Neural crest cell (in vitro differentiated cells): ENCODE measurements at regions not wholly inside any gene's neighbourhood (a gene's known extent, or its start where the extent isn't known, plus 50 kb on each side); places are given as distances from the start of the nearest gene placed in this dataset.

ENCODE experiments used
- DNase-seq: peaks from one replicate; pipeline ENCODE4 v3.0.0; 2021; ENCODE audit warnings: low read depth, mixed read lengths, low spot score
- H3K27ac Mint-ChIP-seq: one replicate; pipeline ENCODE4 v1.8.0; 2021; ENCODE audit warnings: mild to moderate bottlenecking, mixed read lengths; ENCODE audit not compliant: unreplicated experiment
- H3K27me3 Mint-ChIP-seq: 2 replicates; pipeline ENCODE4 v1.8.0; 2021; ENCODE audit warnings: low read depth, mild to moderate bottlenecking, mixed read lengths
- H3K36me3 Mint-ChIP-seq: 2 replicates; pipeline ENCODE4 v1.8.0; 2021; ENCODE audit warnings: low read depth, mild to moderate bottlenecking, mixed read lengths
- H3K4me1 Mint-ChIP-seq: 2 replicates; pipeline ENCODE4 v1.8.0; 2021; ENCODE audit warnings: mixed read lengths
- H3K4me3 Mint-ChIP-seq: one replicate; pipeline ENCODE4 v1.8.0; 2021; ENCODE audit warnings: mild to moderate bottlenecking, mixed read lengths
- H3K9me3 Mint-ChIP-seq: 2 replicates; pipeline ENCODE4 v1.8.0; 2021; ENCODE audit warnings: mixed read lengths
- CTCF ChIP-seq: fragments of 200-600 bp; sonication (generic); conservative IDR thresholded peaks from 2 replicates; pipeline ENCODE4 v1.5.0; 2021; ENCODE audit warnings: antibody characterized with exemption, mild to moderate bottlenecking

- no peak for DNase-seq
- TF ChIP-seq CTCF, result no peak
- no peaks in the 10 kb centered on the region for H3K4me1 Mint-ChIP-seq
- no peak overlapping the region for H3K27ac Mint-ChIP-seq
- no peaks in the 10 kb centered on the region for H3K9me3 Mint-ChIP-seq
- H3K4me3 Mint-ChIP-seq, result no peak overlapping the region
- no peaks in the 10 kb centered on the region for H3K27me3 Mint-ChIP-seq
- H3K36me3 Mint-ChIP-seq, result no peaks in the 10 kb centered on the region
These were observed 414.2 kb downstream of the TAF11L14 start for GRCh38 chr5:18048449-18048848.

- H3K9me3 Mint-ChIP-seq, result no peaks in the 10 kb centered on the region
- H3K4me1 Mint-ChIP-seq, result no peaks in the 10 kb centered on the region
- DNase-seq, result no peak
- no peak overlapping the region for H3K27ac Mint-ChIP-seq
- H3K36me3 Mint-ChIP-seq, result no peaks in the 10 kb centered on the region
- no peaks in the 10 kb centered on the region for H3K27me3 Mint-ChIP-seq
- H3K4me3 Mint-ChIP-seq, result no peak overlapping the region
- no peak for TF ChIP-seq CTCF
These were observed 416.1 kb downstream of the TAF11L14 start for GRCh38 chr5:18050345-18050744.

GRCh38 chr5:18050776-18051175 is 416.5 kb downstream of the TAF11L14 start:
- no peaks in the 10 kb centered on the region for H3K27me3 Mint-ChIP-seq
- H3K9me3 Mint-ChIP-seq, result no peaks in the 10 kb centered on the region
- H3K4me3 Mint-ChIP-seq, result no peak overlapping the region
- H3K4me1 Mint-ChIP-seq, result no peaks in the 10 kb centered on the region
- no peak for TF ChIP-seq CTCF
- H3K36me3 Mint-ChIP-seq, result no peaks in the 10 kb centered on the region
- no peak overlapping the region for H3K27ac Mint-ChIP-seq
- DNase-seq, result no peak

- no peak for TF ChIP-seq CTCF
- Mint-ChIP-seq H3K4me1 (no peaks in the 10 kb centered on the region), H3K4me3 (no peak overlapping the region), H3K27me3 (no peaks in the 10 kb centered on the region), H3K9me3 (no peaks in the 10 kb centered on the region), H3K27ac (no peak overlapping the region), H3K36me3 (no peaks in the 10 kb centered on the region)
- DNase-seq, result no peak
These were observed 417.7 kb downstream of the TAF11L14 start for GRCh38 chr5:18051953-18052352.

GRCh38 chr5:18052569-18052968 is 418.3 kb downstream of the TAF11L14 start:
- H3K36me3 Mint-ChIP-seq, result no peaks in the 10 kb centered on the region
- no peak overlapping the region for H3K27ac Mint-ChIP-seq
- no peaks in the 10 kb centered on the region for H3K9me3 Mint-ChIP-seq
- no peak for DNase-seq
- H3K4me3 Mint-ChIP-seq, result no peak overlapping the region
- H3K27me3 Mint-ChIP-seq, result no peaks in the 10 kb centered on the region
- no peaks in the 10 kb centered on the region for H3K4me1 Mint-ChIP-seq
- no peak for TF ChIP-seq CTCF

GRCh38 chr5:18057725-18058124 is 423.5 kb downstream of the TAF11L14 start:
- no peaks in the 10 kb centered on the region for H3K4me1 Mint-ChIP-seq
- no peaks in the 10 kb centered on the region for H3K27me3 Mint-ChIP-seq
- no peaks in the 10 kb centered on the region for H3K36me3 Mint-ChIP-seq
- no peak for TF ChIP-seq CTCF
- DNase-seq, result no peak
- no peak overlapping the region for H3K4me3 Mint-ChIP-seq
- no peaks in the 10 kb centered on the region for H3K9me3 Mint-ChIP-seq
- no peak overlapping the region for H3K27ac Mint-ChIP-seq
